GM21381 (cell line): ENCODE measurements at regions not wholly inside any gene's neighbourhood (a gene's known extent, or its start where the extent isn't known, plus 50 kb on each side); places are given as distances from the start of the nearest gene placed in this dataset.
A peak's percentile ranks its signal among the peaks of the same experiment; 100 is the strongest.

ENCODE experiments used
- ATAC-seq: cut with Tn5 transposase; IDR thresholded peaks from one replicate; pipeline ENCODE4 v1.9.1; 2021; ENCODE audit warnings: mild to moderate bottlenecking, moderate library complexity; ENCODE audit not compliant: unreplicated experiment

GRCh38 chr1:21347072-21347581 is 56.9 kb upstream of the ECE1 start:
- no peak for ATAC-seq

- no peak for ATAC-seq
These were observed 56.3 kb upstream of the ECE1 start for GRCh38 chr1:21346365-21347071.

- ATAC-seq: peak; percentile 29
These were observed 54.6 kb upstream of the ECE1 start for GRCh38 chr1:21344750-21345443.

GRCh38 chr1:21344098-21344749 is 54.0 kb upstream of the ECE1 start:
- no peak for ATAC-seq

GRCh38 chr1:21342961-21343838 is 52.9 kb upstream of the ECE1 start:
- ATAC-seq: no peak

GRCh38 chr1:21341517-21342078 is 51.3 kb upstream of the ECE1 start:
- no peak for ATAC-seq

- ATAC-seq: no peak
These were observed 50.8 kb upstream of the ECE1 start for GRCh38 chr1:21341022-21341421.

GRCh38 chr1:21340230-21340945 is 50.1 kb upstream of the ECE1 start:
- ATAC-seq: no peak
